SHP77 (cell line): ENCODE measurements at regions not wholly inside any gene's neighbourhood (a gene's known extent, or its start where the extent isn't known, plus 50 kb on each side); places are given as distances from the start of the nearest gene placed in this dataset.

ENCODE experiments used
- DNase-seq, 2 experiments: peaks; one replicate each; lab custom pipeline; 2025; lab: John Stamatoyannopoulos, UW

- DNase-seq, result no peak
Measured at GRCh38 chr1:55402671-55403464, 187.7 kb upstream of the USP24 start.

GRCh38 chr1:55402142-55402541 is 187.0 kb upstream of the USP24 start:
- DNase-seq, result no peak

- DNase-seq, result no peak
Measured at GRCh38 chr1:55400508-55400907, 185.3 kb upstream of the USP24 start.

GRCh38 chr1:55399346-55399745 is 184.2 kb upstream of the USP24 start:
- DNase-seq, result no peak

GRCh38 chr1:55396381-55396891 is 181.3 kb upstream of the USP24 start:
- DNase-seq, result no peak

GRCh38 chr1:55388960-55389359 is 173.8 kb upstream of the USP24 start:
- no peak for DNase-seq

GRCh38 chr1:55387145-55387544 is 172.0 kb upstream of the USP24 start:
- no peak for DNase-seq

- DNase-seq, result no peak
Measured at GRCh38 chr1:55386456-55386855, 171.3 kb upstream of the USP24 start.

GRCh38 chr1:55385402-55386018 is 170.3 kb upstream of the USP24 start:
- no peak for DNase-seq

GRCh38 chr1:55384637-55385036 is 169.5 kb upstream of the USP24 start:
- no peak for DNase-seq

GRCh38 chr1:55382806-55383305 is 167.7 kb upstream of the USP24 start:
- no peak for DNase-seq

GRCh38 chr1:55381983-55382382 is 166.8 kb upstream of the USP24 start:
- no peak for DNase-seq

- no peak for DNase-seq
Measured at GRCh38 chr1:55381491-55381890, 166.3 kb upstream of the USP24 start.

GRCh38 chr1:55380355-55380970 is 165.3 kb upstream of the USP24 start:
- no peak for DNase-seq

- DNase-seq, result no peak
Measured at GRCh38 chr1:55378582-55378981, 163.4 kb upstream of the USP24 start.

GRCh38 chr1:55376897-55377296 is 161.7 kb upstream of the USP24 start:
- no peak for DNase-seq

GRCh38 chr1:55375617-55376258 is 160.6 kb upstream of the USP24 start:
- peak; percentile 6 to 18 for DNase-seq

GRCh38 chr1:55374801-55375616 is 159.8 kb upstream of the USP24 start:
- DNase-seq, result no peak

GRCh38 chr1:55374216-55374615 is 159.1 kb upstream of the USP24 start:
- DNase-seq, result no peak

- DNase-seq, result no peak
Measured at GRCh38 chr1:55369474-55369873, 154.3 kb upstream of the USP24 start.

GRCh38 chr1:55368698-55369097 is 153.5 kb upstream of the USP24 start:
- no peak for DNase-seq
